Gastroesophageal sphincter (tissue), 4 donors: ENCODE measurements at regions not wholly inside any gene's neighbourhood (a gene's known extent, or its start where the extent isn't known, plus 50 kb on each side); places are given as distances from the start of the nearest gene placed in this dataset.

Source experiments
- ATAC-seq: fragments of 150-250 bp; one replicate; pipeline ENCODE4 v1.9.1; 2016; ENCODE audit warnings: mild to moderate bottlenecking, moderate library complexity
- H3K27ac ChIP-seq, 4 donors: fragments of 200-600 bp; sonication (generic) in 3 of 4; 1 replicate in 3 of 4; 2 replicates in 1 of 4; pipeline ENCODE4 v1.5.1; 2016 to 2019
- H3K27me3 ChIP-seq: fragments of 200-600 bp; sonication (generic); one replicate; pipeline ENCODE4 v1.5.1; 2019
- H3K36me3 ChIP-seq, 2 donors: fragments of 200-600 bp; sonication (generic); one replicate each; pipeline ENCODE4 v1.5.1; 2019; ENCODE audit warnings: control low read depth in 1 of 2
- H3K4me1 ChIP-seq, 3 donors: fragments of 200-600 bp; sonication (generic); 1 replicate in 2 of 3; 2 replicates in 1 of 3; pipeline ENCODE4 v1.5.1; 2016 to 2019; ENCODE audit warnings: control low read depth in 2 of 3
- H3K4me3 ChIP-seq, 2 donors: fragments of 200-600 bp; sonication (generic); one replicate each; pipeline ENCODE4 v1.5.1; 2019; ENCODE audit warnings: mild to moderate bottlenecking in 1 of 2, moderate library complexity in 1 of 2
- H3K9me3 ChIP-seq, 3 donors: fragments of 200-600 bp; sonication (generic); one replicate each; pipeline ENCODE4 v1.5.1; 2017 to 2019; ENCODE audit warnings: control low read depth in 2 of 3
- CTCF ChIP-seq, 4 experiments: fragments of 200-600 bp in 2 of 4; fragments of 450-650 bp in 2 of 4; sonication (generic) in 1 of 4; IDR thresholded peaks; one replicate each; pipeline ENCODE4 v1.5.1; 2017 to 2019; ENCODE audit warnings: antibody characterized with exemption in 4 of 4, mild to moderate bottlenecking in 2 of 4, moderate library complexity in 2 of 4
- EP300 ChIP-seq: sonication (generic); formaldehyde crosslinking; IDR thresholded peaks from one replicate; pipeline ENCODE4 v1.6.1; 2017; ENCODE audit warnings: antibody characterized with exemption, mild to moderate bottlenecking
- POLR2A ChIP-seq, 2 donors: fragments of 450-650 bp; IDR thresholded peaks; one replicate each; pipeline ENCODE4 v1.6.1; 2017; ENCODE audit warnings: antibody characterized with exemption in 2 of 2, mild to moderate bottlenecking in 2 of 2, moderate library complexity in 1 of 2
- POLR2AphosphoS5 ChIP-seq: sonication (generic); formaldehyde crosslinking; IDR thresholded peaks from one replicate; pipeline ENCODE4 v1.6.1; 2017; ENCODE audit warnings: antibody characterized with exemption
- WGBS, 2 donors: methylation state at CpG; one replicate each; pipeline ENCODE4 v1.1.5; 2018; ENCODE audit warnings: low coverage in 1 of 2; 5-methylcytosine and 5-hydroxymethylcytosine counted together

- 67 to 72% methylated on average over 1 to 3 of the region's 3 CpGs for WGBS, 2 donors
- Histone ChIP-seq H3K27me3 (no peaks in the 10 kb centered on the region), H3K4me1 (no peaks in the 10 kb centered on the region), H3K9me3 (no peaks in the 10 kb centered on the region), H3K36me3 (no peaks in the 10 kb centered on the region), H3K27ac (no peak overlapping the region), H3K4me3 (no peak overlapping the region)
- ATAC-seq, result no peak
- TF ChIP-seq CTCF (IDR thresholded peaks at IDR 0.05) (no peak), POLR2A (IDR thresholded peaks at IDR 0.05) (no peak), POLR2AphosphoS5 (no peak), EP300 (no peak)
These were observed 1534.0 kb downstream of the PCDH7 start for GRCh38 chr4:32254216-32254615.

GRCh38 chr4:32258986-32259385, 1538.8 kb downstream of the PCDH7 start:
- Histone ChIP-seq H3K27ac (no peak overlapping the region), H3K27me3 (no peaks in the 10 kb centered on the region), H3K36me3 (no peaks in the 10 kb centered on the region), H3K9me3 (no peaks in the 10 kb centered on the region), H3K4me1 (no peaks in the 10 kb centered on the region), H3K4me3 (no peak overlapping the region)
- no peak for ATAC-seq
- TF ChIP-seq POLR2AphosphoS5 (no peak), EP300 (no peak), CTCF (IDR thresholded peaks at IDR 0.05) (no peak)
- WGBS, 2 donors, result 67 to 89% methylated on average over 1 to 2 of the region's 2 CpGs

GRCh38 chr4:32261196-32261595, 1541.0 kb downstream of the PCDH7 start:
- ATAC-seq, result no peak
- 83 to 94% methylated on average over 9 of the region's 9 CpGs for WGBS, 2 donors
- H3K4me3 ChIP-seq, result no peak overlapping the region
- H3K27ac ChIP-seq, result no peak overlapping the region
- no peaks in the 10 kb centered on the region for H3K9me3 ChIP-seq
- H3K4me1 ChIP-seq, result no peaks in the 10 kb centered on the region
- TF ChIP-seq POLR2A (IDR thresholded peaks at IDR 0.05), result no peak
- no peak for TF ChIP-seq POLR2AphosphoS5
- TF ChIP-seq EP300, result no peak
- TF ChIP-seq CTCF (IDR thresholded peaks at IDR 0.05), result no peak
- H3K36me3 ChIP-seq, result no peaks in the 10 kb centered on the region
- no peaks in the 10 kb centered on the region for H3K27me3 ChIP-seq

GRCh38 chr4:32268863-32269262, 1548.7 kb downstream of the PCDH7 start:
- Histone ChIP-seq H3K4me1 (no peaks in the 10 kb centered on the region), H3K27ac (no peak overlapping the region), H3K36me3 (no peaks in the 10 kb centered on the region), H3K27me3 (no peaks in the 10 kb centered on the region), H3K4me3 (no peak overlapping the region), H3K9me3 (no peaks in the 10 kb centered on the region)
- TF ChIP-seq EP300 (no peak), POLR2AphosphoS5 (no peak), POLR2A (IDR thresholded peaks at IDR 0.05) (no peak), CTCF (IDR thresholded peaks at IDR 0.05) (no peak)
- ATAC-seq, result no peak
- WGBS, 2 donors, result 0% methylated on average over 1 of the region's 1 CpG

GRCh38 chr4:32290102-32290501, 1569.9 kb downstream of the PCDH7 start:
- no peak overlapping the region for H3K27ac ChIP-seq
- H3K9me3 ChIP-seq, result no peaks in the 10 kb centered on the region
- no peak overlapping the region for H3K4me3 ChIP-seq
- H3K36me3 ChIP-seq, result no peaks in the 10 kb centered on the region
- H3K4me1 ChIP-seq, result no peaks in the 10 kb centered on the region
- TF ChIP-seq CTCF (IDR thresholded peaks at IDR 0.05), result no peak
- no peak for TF ChIP-seq EP300
- no peak for TF ChIP-seq POLR2A (IDR thresholded peaks at IDR 0.05)
- no peak for TF ChIP-seq POLR2AphosphoS5
- no peak for ATAC-seq
- WGBS, 2 donors, result 64 to 80% methylated on average over 1 of the region's 1 CpG
- H3K27me3 ChIP-seq, result no peaks in the 10 kb centered on the region
